ENCODE measurements at regions not wholly inside any gene's neighbourhood (a gene's known extent, or its start where the extent isn't known, plus 50 kb on each side); places are given as distances from the start of the nearest gene placed in this dataset.

GRCh38 chr2:138176862-138177439 is 212.7 kb downstream of the HNMT start:
- FAIRE-seq (no peak), DNase-seq (ENCODE audit: insufficient read length, low spot score) (no peak)
- TF ChIP-seq CTCF (IDR thresholded peaks at IDR 0.05; ENCODE audit: insufficient read depth, missing control alignments) = no peak

GRCh38 chr2:138177693-138178092 is 213.4 kb downstream of the HNMT start:
- no peak for FAIRE-seq
- no peak for TF ChIP-seq CTCF (IDR thresholded peaks at IDR 0.05; ENCODE audit: insufficient read depth, missing control alignments)
- no peak for DNase-seq (ENCODE audit: insufficient read length, low spot score)

GRCh38 chr2:138180692-138181386 is 216.6 kb downstream of the HNMT start:
- TF ChIP-seq CTCF (IDR thresholded peaks at IDR 0.05; ENCODE audit: insufficient read depth, missing control alignments) = no peak
- no peak for DNase-seq (ENCODE audit: insufficient read length, low spot score)

GRCh38 chr2:138182250-138182936 is 218.1 kb downstream of the HNMT start:
- no peak for DNase-seq (ENCODE audit: insufficient read length, low spot score)
- no peak for FAIRE-seq
- no peak for TF ChIP-seq CTCF (IDR thresholded peaks at IDR 0.05; ENCODE audit: insufficient read depth, missing control alignments)

More at GRCh38 chr2:138180692-138181386, 216.6 kb downstream of the HNMT start:
- FAIRE-seq = no peak

GRCh38 chr2:138182937-138183312 is 218.7 kb downstream of the HNMT start:
- DNase-seq (ENCODE audit: insufficient read length, low spot score) = no peak
- no peak for TF ChIP-seq CTCF (IDR thresholded peaks at IDR 0.05; ENCODE audit: insufficient read depth, missing control alignments)
- no peak for FAIRE-seq

GRCh38 chr2:138183705-138184104 is 219.4 kb downstream of the HNMT start:
- DNase-seq (ENCODE audit: insufficient read length, low spot score) = no peak
- TF ChIP-seq CTCF (IDR thresholded peaks at IDR 0.05; ENCODE audit: insufficient read depth, missing control alignments) = no peak

GRCh38 chr2:138184428-138184827 is 220.2 kb downstream of the HNMT start:
- TF ChIP-seq CTCF (IDR thresholded peaks at IDR 0.05; ENCODE audit: insufficient read depth, missing control alignments) = no peak
- no peak for DNase-seq (ENCODE audit: insufficient read length, low spot score)
- no peak for FAIRE-seq

More at GRCh38 chr2:138183705-138184104, 219.4 kb downstream of the HNMT start:
- FAIRE-seq = no peak

All from D721Med (cell line).